ENCODE measurements at regions not wholly inside any gene's neighbourhood (a gene's known extent, or its start where the extent isn't known, plus 50 kb on each side); places are given as distances from the start of the nearest gene placed in this dataset.

DNA sequence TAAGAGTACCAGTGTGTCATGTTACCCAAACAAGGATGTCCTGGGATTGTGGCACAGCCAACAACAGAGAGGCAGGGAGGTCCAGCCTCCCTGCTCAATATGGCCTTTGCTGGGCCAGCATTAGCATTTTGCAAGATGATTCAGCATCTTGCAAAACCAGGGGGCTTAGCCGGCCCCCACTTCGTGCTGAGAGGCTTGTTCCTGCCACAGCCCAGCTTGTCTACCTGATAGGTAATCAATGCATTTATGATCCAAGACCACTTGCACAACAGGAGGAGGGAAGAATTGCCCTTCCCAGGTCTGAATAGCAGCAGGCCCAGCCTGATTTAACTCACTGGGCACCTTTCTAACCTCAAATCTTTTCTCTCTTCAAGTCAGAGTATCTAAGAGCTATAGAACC, 189.0 kb upstream of the SYT13 start:
- TF ChIP-seq, protein P1, sequence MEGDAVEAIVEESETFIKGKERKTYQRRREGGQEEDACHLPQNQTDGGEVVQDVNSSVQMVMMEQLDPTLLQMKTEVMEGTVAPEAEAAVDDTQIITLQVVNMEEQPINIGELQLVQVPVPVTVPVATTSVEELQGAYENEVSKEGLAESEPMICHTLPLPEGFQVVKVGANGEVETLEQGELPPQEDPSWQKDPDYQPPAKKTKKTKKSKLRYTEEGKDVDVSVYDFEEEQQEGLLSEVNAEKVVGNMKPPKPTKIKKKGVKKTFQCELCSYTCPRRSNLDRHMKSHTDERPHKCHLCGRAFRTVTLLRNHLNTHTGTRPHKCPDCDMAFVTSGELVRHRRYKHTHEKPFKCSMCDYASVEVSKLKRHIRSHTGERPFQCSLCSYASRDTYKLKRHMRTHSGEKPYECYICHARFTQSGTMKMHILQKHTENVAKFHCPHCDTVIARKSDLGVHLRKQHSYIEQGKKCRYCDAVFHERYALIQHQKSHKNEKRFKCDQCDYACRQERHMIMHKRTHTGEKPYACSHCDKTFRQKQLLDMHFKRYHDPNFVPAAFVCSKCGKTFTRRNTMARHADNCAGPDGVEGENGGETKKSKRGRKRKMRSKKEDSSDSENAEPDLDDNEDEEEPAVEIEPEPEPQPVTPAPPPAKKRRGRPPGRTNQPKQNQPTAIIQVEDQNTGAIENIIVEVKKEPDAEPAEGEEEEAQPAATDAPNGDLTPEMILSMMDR (IDR thresholded peaks at IDR 0.05) = no peak
- Histone ChIP-seq H3K36me3 (no peaks in the 10 kb centered on the region), H3K27me3 (ENCODE audit: low read depth) (no peaks in the 10 kb centered on the region), H3K9me3 (no peaks in the 10 kb centered on the region), H3K4me3 (no peak overlapping the region), H3K4me1 (no peaks in the 10 kb centered on the region), H3K27ac (no peak overlapping the region)
- DNase-seq (no peak), ATAC-seq (no peak)
- intact Hi-C loops (cut with DNase I) = no loop called here

DNA sequence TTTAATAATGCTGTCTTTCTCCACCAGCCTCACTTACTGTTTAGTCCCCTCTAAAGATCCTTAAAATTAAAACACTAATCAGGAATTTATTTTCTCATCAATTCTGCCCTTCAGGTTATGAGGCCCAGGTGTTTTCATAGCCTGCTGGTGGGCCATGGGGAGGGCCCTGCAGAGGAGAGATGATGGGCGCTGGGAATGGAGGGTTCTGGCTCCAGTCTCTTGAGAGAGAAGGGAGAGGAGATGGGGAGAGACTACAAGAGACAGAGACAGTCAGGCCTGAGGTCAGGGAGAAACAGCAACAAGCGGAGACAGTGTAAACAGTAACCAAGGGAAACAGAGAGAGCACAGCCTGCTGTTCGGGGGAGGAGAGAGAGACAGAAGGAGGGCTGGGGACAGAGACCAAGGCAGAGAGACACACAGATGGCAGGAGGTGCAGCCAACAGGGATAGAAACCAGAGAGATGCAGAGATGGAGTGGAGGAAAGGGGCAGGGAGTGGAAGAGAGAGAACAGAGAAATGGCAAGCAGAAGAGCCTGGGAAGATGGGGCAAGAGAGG, 187.3 kb upstream of the SYT13 start:
- no peaks in the 10 kb centered on the region for H3K36me3 ChIP-seq
- H3K4me1 ChIP-seq = no peaks in the 10 kb centered on the region
- DNase-seq (no peak), ATAC-seq (no peak)
- no peak overlapping the region for H3K4me3 ChIP-seq
- TF ChIP-seq, protein P1 (IDR thresholded peaks at IDR 0.05) = no peak
- intact Hi-C loops (cut with DNase I) = no loop called here
- H3K27ac ChIP-seq = no peak overlapping the region
- H3K27me3 ChIP-seq (ENCODE audit: low read depth) = no peaks in the 10 kb centered on the region
- no peaks in the 10 kb centered on the region for H3K9me3 ChIP-seq

DNA sequence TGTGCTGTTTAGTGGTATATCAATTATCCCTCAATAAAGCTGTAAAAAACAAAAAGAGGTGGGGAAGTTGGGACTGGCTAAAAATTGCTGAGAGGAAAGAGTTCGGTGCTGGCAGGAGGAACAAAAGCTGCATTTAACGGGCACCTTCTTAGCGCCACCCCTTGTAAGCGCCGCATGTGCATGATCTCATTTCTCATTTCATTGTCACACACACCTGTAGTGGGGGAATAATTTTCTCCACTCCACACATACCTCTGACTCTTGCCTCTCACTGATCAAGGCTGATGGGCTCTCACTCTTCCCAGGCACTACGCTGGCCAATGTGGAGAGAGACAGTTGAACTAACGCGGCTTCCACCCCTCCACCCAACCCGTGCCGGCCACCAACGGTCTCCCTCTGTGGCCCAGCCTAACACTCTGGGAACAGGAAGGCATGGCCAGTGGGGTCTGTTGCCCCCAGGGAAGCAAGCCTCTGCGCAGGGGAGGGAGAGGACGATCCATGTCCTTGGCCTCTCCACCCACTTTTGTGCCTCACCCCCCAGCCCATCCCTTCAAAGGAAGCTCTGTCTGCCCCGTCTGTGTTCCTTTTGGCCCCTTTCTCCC, 186.7 kb upstream of the SYT13 start:
- H3K9me3 ChIP-seq = no peaks in the 10 kb centered on the region
- H3K27me3 ChIP-seq (ENCODE audit: low read depth) = no peaks in the 10 kb centered on the region
- DNase-seq (no peak), ATAC-seq (no peak)
- no peak overlapping the region for H3K27ac ChIP-seq
- H3K4me1 ChIP-seq = no peaks in the 10 kb centered on the region
- TF ChIP-seq, protein P1 (IDR thresholded peaks at IDR 0.05) = no peak
- H3K4me3 ChIP-seq = no peak overlapping the region
- intact Hi-C loops (cut with DNase I) = no loop called here
- no peaks in the 10 kb centered on the region for H3K36me3 ChIP-seq

DNA sequence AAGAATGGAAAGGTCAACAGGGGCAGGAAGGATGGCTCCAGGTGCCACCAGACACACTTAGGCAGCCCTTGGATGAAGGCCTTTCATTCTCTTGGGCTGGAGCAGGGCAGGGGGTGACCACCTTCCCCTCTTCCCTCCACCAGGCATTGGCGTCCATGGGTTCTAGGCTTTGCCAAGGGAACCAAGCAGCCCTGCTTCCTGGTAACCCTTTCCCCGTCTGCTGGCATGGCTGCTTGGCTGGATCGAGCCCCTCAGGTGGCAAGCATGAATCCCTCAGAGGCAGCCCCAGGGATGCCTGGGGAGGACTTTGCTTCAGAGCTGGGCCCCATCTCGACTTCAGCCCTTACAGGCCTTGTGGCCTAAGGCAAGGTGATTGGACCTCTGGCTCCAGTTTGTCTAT, 185.1 kb upstream of the SYT13 start:
- intact Hi-C loops (cut with DNase I) = no loop called here
- ATAC-seq = no peak

DNA sequence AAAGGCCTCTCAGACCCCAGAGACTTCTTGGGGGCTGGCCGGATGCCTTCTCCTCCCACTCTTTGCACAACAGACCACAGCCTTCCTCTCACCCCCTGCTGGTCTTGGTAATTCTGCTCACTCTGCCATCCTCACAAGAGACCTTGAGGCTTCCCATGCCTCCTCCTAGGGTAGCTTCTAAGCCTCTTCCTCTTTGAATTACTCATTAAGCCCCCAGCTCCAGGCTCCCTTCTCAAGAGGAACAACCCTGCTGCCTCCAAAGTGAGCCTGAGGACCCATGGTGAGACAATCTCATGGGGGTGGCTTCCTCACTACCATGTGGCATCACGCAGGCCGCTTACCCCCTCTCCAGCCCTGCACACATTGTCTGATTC, 184.6 kb upstream of the SYT13 start:
- DNase-seq (no peak), ATAC-seq (no peak)
- H3K4me1 ChIP-seq = no peaks in the 10 kb centered on the region
- intact Hi-C loops (cut with DNase I) = no loop called here
- TF ChIP-seq, protein P1 (IDR thresholded peaks at IDR 0.05) = no peak
- H3K9me3 ChIP-seq = no peaks in the 10 kb centered on the region
- H3K27me3 ChIP-seq (ENCODE audit: low read depth) = no peaks in the 10 kb centered on the region
- H3K4me3 ChIP-seq = no peak overlapping the region
- no peak overlapping the region for H3K27ac ChIP-seq
- H3K36me3 ChIP-seq = no peaks in the 10 kb centered on the region

More for the DNA sequence above, 185.1 kb upstream of the SYT13 start:
- Histone ChIP-seq H3K4me1 (no peaks in the 10 kb centered on the region), H3K4me3 (no peak overlapping the region), H3K36me3 (no peaks in the 10 kb centered on the region), H3K9me3 (no peaks in the 10 kb centered on the region), H3K27ac (no peak overlapping the region), H3K27me3 (ENCODE audit: low read depth) (no peaks in the 10 kb centered on the region)
- DNase-seq = no peak
- TF ChIP-seq, protein P1 (IDR thresholded peaks at IDR 0.05) = no peak
